NOMO-1 treated with DMSO at 0.1 percent for 48 hours (cell line): ENCODE measurements at regions not wholly inside any gene's neighbourhood (a gene's known extent, or its start where the extent isn't known, plus 50 kb on each side); places are given as distances from the start of the nearest gene placed in this dataset.
A peak's percentile ranks its signal among the peaks of the same experiment; 100 is the strongest.
"Not testable (repeated sequence)": the region's sequence is repeated elsewhere in the genome, so short reads cannot be mapped to it uniquely, and the experiment has no call there.

ENCODE experiments used
- DNase-seq: peaks from one replicate; lab custom pipeline; 2025; ENCODE audit not compliant: unreplicated experiment; lab: John Stamatoyannopoulos, UW

GRCh38 chr2:242063850-242064249, 194.3 kb downstream of the RTP5 start:
- DNase-seq = no peak

- DNase-seq = no peak
Measured at GRCh38 chr2:242064364-242065250, 195.1 kb downstream of the RTP5 start.

GRCh38 chr2:242065426-242065825, 195.9 kb downstream of the RTP5 start:
- no peak for DNase-seq

- no peak for DNase-seq
Measured at GRCh38 chr2:242069018-242069417, 199.5 kb downstream of the RTP5 start.

- DNase-seq = not testable (repeated sequence)
Measured at GRCh38 chr2:242069938-242070395, 200.4 kb downstream of the RTP5 start.

GRCh38 chr2:242070726-242071125, 201.2 kb downstream of the RTP5 start:
- not testable (repeated sequence) for DNase-seq

- DNase-seq = not testable (repeated sequence)
Measured at GRCh38 chr2:242071377-242071776, 201.8 kb downstream of the RTP5 start.

- not testable (repeated sequence) for DNase-seq
Measured at GRCh38 chr2:242071936-242072335, 202.4 kb downstream of the RTP5 start.

GRCh38 chr2:242075168-242075567, 205.6 kb downstream of the RTP5 start:
- no peak for DNase-seq

- no peak for DNase-seq
Measured at GRCh38 chr2:242075696-242076095, 206.2 kb downstream of the RTP5 start.

GRCh38 chr2:242076184-242076583, 206.7 kb downstream of the RTP5 start:
- DNase-seq = not testable (repeated sequence)

- DNase-seq = not testable (repeated sequence)
Measured at GRCh38 chr2:242078426-242078825, 208.9 kb downstream of the RTP5 start.

- DNase-seq = not testable (repeated sequence)
Measured at GRCh38 chr2:242079792-242080191, 210.3 kb downstream of the RTP5 start.

GRCh38 chr2:242080575-242081214, 211.2 kb downstream of the RTP5 start:
- DNase-seq = not testable (repeated sequence)

GRCh38 chr2:242084034-242084433, 214.5 kb downstream of the RTP5 start:
- not testable (repeated sequence) for DNase-seq

- not testable (repeated sequence) for DNase-seq
Measured at GRCh38 chr2:242085024-242085674, 215.6 kb downstream of the RTP5 start.

GRCh38 chr2:242085941-242086621, 216.6 kb downstream of the RTP5 start:
- DNase-seq = peak; percentile 90

GRCh38 chr2:242088044-242088443, 218.5 kb downstream of the RTP5 start:
- DNase-seq = peak; percentile 16

GRCh38 chr2:242088471-242089212, 219.1 kb downstream of the RTP5 start:
- peak; percentile 76 for DNase-seq

- not testable (repeated sequence) for DNase-seq
Measured at GRCh38 chr2:242089213-242089549, 219.7 kb downstream of the RTP5 start.
